Activated CD4-positive, alpha-beta memory T cell treated with anti-CD3 and anti-CD28 coated beads, Interleukin-2, amount 10 ng/mL, durations not matched to agents 7 days and 5 days (primary cell): ENCODE measurements at regions not wholly inside any gene's neighbourhood (a gene's known extent, or its start where the extent isn't known, plus 50 kb on each side); places are given as distances from the start of the nearest gene placed in this dataset.
"Not testable (repeated sequence)": the region's sequence is repeated elsewhere in the genome, so short reads cannot be mapped to it uniquely, and the experiment has no call there.

ENCODE experiments used
- CTCF ChIA-PET: fragments of 350-600 bp; sonication (Branson Sonifier 250); formaldehyde crosslinking; loops from one replicate; lab custom pipeline; 2021; ENCODE audit warnings: antibody characterized with exemption, inconsistent platforms; lab: Charles Lee
- POLR2A ChIA-PET: fragments of 350-600 bp; sonication (Branson Sonifier 250); formaldehyde crosslinking; loops from one replicate; lab custom pipeline; 2021; ENCODE audit warnings: antibody characterized with exemption; lab: Charles Lee
- DNase-seq: peaks from one replicate; pipeline ENCODE4 v3.0.0-alpha.2; 2020
- H3K27ac Mint-ChIP-seq: one replicate; pipeline ENCODE4 v1.8.0; 2021; ENCODE audit warnings: mild to moderate bottlenecking, mixed read lengths
- H3K27me3 Mint-ChIP-seq: one replicate; pipeline ENCODE4 v1.8.0; 2021; ENCODE audit warnings: mixed read lengths
- H3K36me3 Mint-ChIP-seq: one replicate; pipeline ENCODE4 v1.8.0; 2021; ENCODE audit warnings: low read depth, mixed read lengths
- H3K4me1 Mint-ChIP-seq: one replicate; pipeline ENCODE4 v1.8.0; 2021; ENCODE audit warnings: mixed read lengths
- H3K4me3 Mint-ChIP-seq: one replicate; pipeline ENCODE4 v1.8.0; 2021; ENCODE audit warnings: mild to moderate bottlenecking, mixed read lengths
- H3K9me3 Mint-ChIP-seq: one replicate; pipeline ENCODE4 v1.8.0; 2021; ENCODE audit warnings: mixed read lengths

DNA sequence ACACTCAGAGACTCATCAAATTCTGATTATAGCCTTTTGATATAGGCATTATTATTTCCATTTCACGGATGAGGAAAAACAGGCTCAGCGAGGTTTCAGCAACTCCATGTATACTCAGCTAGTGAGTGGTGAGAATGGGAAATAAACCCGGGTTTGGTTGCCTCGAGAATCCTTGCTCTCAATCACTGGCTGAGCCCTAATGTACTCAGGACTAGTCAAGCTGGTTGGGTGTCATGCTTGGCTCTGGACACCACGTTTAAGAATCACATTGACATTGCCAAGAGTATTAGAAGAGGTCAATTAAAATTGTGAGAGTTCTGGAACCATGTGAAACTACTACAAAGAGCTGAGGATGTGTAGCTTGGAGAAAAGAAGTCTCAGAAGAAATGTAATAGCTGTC, 444.5 kb downstream of the MFSD1 start:
- CTCF ChIA-PET: interaction anchor here (0.7 to 1.4 kb wide), 2 partner anchors 13 to 14 kb away, joined by 3 to 5 read pairs; no protein-coding TSS in a partner anchor
- POLR2A ChIA-PET: no interaction called here
- Mint-ChIP-seq H3K4me3 (no peak overlapping the region), H3K36me3 (no peaks in the 10 kb centered on the region), H3K27ac (no peak overlapping the region), H3K4me1 (no peaks in the 10 kb centered on the region), H3K9me3 (peaks cover 2% of the 10 kb centered on the region), H3K27me3 (no peaks in the 10 kb centered on the region)
- no peak for DNase-seq

DNA sequence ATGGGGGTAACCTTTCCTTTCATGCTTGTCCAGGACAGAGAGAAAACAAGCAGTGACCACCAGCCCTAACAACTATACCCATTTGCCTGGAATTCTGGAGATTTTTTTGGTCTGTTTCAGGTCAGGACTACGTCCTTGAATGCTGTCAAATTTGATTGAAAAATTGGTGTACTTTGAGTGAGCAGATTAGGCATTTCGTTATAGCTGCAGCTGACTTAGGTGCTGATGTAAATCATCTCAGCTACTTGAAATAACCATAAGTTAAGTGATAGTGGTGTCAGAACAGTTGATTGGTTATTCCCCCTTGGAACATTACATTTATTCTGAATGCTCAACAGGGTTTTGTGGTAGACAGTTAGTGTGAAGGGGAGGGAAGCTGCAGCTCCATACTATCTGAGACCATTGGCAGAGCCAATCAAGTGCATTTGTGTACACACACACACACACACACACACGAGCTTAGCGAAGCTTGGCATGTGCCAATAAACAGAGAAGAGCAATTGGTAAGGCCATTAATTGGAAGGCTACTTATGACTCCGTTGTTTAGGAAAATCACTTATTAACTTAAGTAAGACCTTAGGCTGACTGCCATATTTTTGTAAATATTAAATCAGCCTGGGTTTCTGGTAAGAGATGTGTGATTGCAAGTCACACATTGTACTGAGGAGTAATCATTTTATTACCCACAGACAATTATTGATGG, 447.8 kb downstream of the MFSD1 start:
- peaks cover 1% of the 10 kb centered on the region for H3K27me3 Mint-ChIP-seq
- ChIA-PET POLR2A (no interaction called here), CTCF (no interaction called here)
- no peak overlapping the region for H3K27ac Mint-ChIP-seq
- no peak overlapping the region for H3K4me3 Mint-ChIP-seq
- H3K4me1 Mint-ChIP-seq: no peaks in the 10 kb centered on the region
- peaks cover 9% of the 10 kb centered on the region for H3K9me3 Mint-ChIP-seq
- H3K36me3 Mint-ChIP-seq: no peaks in the 10 kb centered on the region
- DNase-seq: no peak

DNA sequence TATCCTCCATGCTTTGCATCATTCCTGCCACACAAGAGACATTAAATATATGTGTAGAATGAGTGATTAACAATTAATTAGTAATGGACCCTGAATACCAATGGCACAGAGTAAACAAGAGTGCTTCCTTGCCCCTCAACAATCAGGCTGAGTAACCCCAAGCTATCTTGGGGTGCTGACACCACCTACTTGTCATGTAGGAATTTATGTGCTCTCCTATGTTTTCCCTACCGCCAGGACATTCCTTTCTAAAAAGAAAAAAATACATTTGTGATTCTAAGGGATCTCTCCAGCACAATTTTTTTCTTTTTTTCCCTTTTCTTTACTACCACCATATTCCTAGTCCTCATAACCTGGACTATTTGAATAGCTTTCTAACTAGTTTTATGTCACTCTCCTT, 449.1 kb downstream of the MFSD1 start:
- CTCF ChIA-PET: interaction anchor here (0.6 to 2.0 kb wide), 2 partner anchors 405 to 406 kb away, joined by 3 to 5 read pairs; no protein-coding TSS in a partner anchor
- no peak overlapping the region for H3K27ac Mint-ChIP-seq
- no peaks in the 10 kb centered on the region for H3K4me1 Mint-ChIP-seq
- no peak overlapping the region for H3K4me3 Mint-ChIP-seq
- no peak for DNase-seq
- H3K36me3 Mint-ChIP-seq: no peaks in the 10 kb centered on the region
- H3K27me3 Mint-ChIP-seq: peaks cover 5% of the 10 kb centered on the region
- POLR2A ChIA-PET: no interaction called here
- H3K9me3 Mint-ChIP-seq: peaks cover 9% of the 10 kb centered on the region

DNA sequence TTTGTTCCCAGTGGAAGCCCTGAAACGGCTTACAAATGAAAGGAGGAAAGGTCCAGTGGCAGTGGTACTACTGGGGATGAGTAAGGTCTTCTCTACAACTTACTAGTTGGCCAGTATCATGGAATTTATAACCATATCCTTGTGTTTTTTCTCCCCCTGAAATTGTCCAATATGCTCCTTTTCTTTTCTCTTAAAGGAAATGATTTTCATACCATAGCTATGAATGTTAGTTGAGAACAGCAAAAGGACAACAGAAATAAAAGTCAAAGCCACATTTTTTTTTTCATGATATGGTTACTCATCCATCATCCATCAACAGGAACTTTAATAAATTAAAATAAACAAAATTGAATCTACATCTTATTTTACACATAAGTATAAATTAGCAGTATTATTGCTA, 450.4 kb downstream of the MFSD1 start:
- Mint-ChIP-seq H3K9me3 (peaks cover 9% of the 10 kb centered on the region), H3K27ac (no peak overlapping the region)

DNA sequence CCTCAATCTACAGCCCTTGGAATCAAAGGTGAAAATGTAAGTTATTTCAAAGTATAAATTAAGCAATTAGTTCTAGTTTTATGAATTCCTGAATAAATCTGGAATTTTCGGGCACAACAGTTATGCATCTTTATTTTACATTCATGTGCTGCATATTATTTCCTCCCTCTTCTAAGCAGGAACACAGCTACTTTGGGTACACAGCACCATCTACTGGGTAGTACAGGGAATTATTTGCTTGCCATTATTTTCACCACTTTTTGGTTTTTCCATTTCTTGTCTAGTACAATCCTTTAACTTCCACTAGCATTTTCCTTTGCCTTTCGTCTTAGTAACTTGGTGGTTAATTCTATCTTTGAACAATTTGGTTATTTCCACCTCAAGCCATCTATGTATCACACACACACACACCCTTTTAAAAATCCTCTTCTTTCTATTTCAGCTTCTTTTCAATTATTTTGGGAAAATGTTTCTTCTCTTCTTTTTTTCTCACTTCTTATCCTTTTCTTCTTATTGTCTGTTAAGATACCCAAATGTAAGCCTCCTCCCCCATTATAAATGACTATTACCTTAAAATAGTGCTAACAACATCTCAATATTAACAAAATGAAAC, 451.0 kb downstream of the MFSD1 start:
- no peaks in the 10 kb centered on the region for H3K36me3 Mint-ChIP-seq
- no peak for DNase-seq
- H3K27ac Mint-ChIP-seq: no peak overlapping the region
- no peaks in the 10 kb centered on the region for H3K4me1 Mint-ChIP-seq
- H3K9me3 Mint-ChIP-seq: peaks cover 9% of the 10 kb centered on the region
- POLR2A ChIA-PET: no interaction called here
- H3K4me3 Mint-ChIP-seq: no peak overlapping the region
- CTCF ChIA-PET: interaction anchor here (2.0 kb wide), 1 partner anchor 407 kb away, joined by 5 read pairs; no protein-coding TSS in a partner anchor
- H3K27me3 Mint-ChIP-seq: peaks cover 9% of the 10 kb centered on the region

More for the DNA sequence above, 450.4 kb downstream of the MFSD1 start:
- H3K36me3 Mint-ChIP-seq: no peaks in the 10 kb centered on the region
- DNase-seq: no peak
- CTCF ChIA-PET: interaction anchor here (2.0 kb wide), 1 partner anchor 406 kb away, joined by 5 read pairs; no protein-coding TSS in a partner anchor
- POLR2A ChIA-PET: no interaction called here
- peaks cover 8% of the 10 kb centered on the region for H3K27me3 Mint-ChIP-seq
- H3K4me3 Mint-ChIP-seq: no peak overlapping the region
- H3K4me1 Mint-ChIP-seq: no peaks in the 10 kb centered on the region

DNA sequence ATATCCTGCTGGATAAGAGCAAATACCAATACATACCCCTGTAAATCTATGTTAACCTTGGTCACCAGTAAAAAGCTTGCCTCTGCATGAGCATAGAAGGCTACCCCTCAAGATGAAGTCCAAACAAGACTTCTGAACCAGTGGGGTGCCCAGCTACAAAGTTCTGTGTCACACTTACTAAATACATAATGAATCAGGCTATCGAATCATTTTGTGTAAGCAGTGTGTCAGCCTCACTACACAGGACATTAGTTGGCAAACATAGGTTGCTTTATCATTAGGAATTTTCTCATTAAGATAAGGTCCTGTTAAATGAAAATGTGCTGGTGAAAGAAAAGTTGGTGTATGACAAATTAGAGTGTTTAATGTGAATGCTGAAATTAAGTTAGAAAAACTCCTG, 452.0 kb downstream of the MFSD1 start:
- ChIA-PET CTCF (no interaction called here), POLR2A (no interaction called here)
- no peak overlapping the region for H3K27ac Mint-ChIP-seq

DNA sequence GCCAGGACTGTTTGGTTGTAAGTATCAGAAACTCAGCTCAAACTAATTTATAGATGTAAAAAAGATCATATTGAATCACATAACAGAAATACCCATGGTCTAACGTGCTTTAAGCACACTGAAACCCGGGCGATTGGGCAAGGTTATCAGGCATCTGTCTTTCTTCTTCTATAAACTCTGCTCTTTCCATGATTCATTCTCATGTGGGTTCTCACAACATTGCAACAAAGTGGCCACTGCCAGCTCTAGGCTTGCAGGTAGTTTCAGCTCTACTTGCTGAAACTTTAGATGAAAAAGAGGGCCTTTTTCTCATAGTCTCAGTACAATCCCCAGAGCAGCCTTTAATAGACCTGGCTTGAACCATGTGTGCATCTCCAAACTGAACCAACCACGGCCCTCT, 456.1 kb downstream of the MFSD1 start:
- Mint-ChIP-seq H3K27ac (no peak overlapping the region), H3K4me1 (no peaks in the 10 kb centered on the region), H3K9me3 (peaks cover 3% of the 10 kb centered on the region), H3K36me3 (no peaks in the 10 kb centered on the region), H3K27me3 (peaks cover 12% of the 10 kb centered on the region), H3K4me3 (no peak overlapping the region)
- ChIA-PET POLR2A (no interaction called here), CTCF (interaction anchor here (1.4 to 2.1 kb wide), 2 partner anchors 10 to 531 kb away, joined by 3 to 8 read pairs; no protein-coding TSS in a partner anchor)
- no peak for DNase-seq

More for the DNA sequence above, 452.0 kb downstream of the MFSD1 start:
- Mint-ChIP-seq H3K9me3 (peaks cover 9% of the 10 kb centered on the region), H3K4me1 (no peaks in the 10 kb centered on the region), H3K36me3 (no peaks in the 10 kb centered on the region), H3K27me3 (peaks cover 11% of the 10 kb centered on the region), H3K4me3 (no peak overlapping the region)
- DNase-seq: no peak

DNA sequence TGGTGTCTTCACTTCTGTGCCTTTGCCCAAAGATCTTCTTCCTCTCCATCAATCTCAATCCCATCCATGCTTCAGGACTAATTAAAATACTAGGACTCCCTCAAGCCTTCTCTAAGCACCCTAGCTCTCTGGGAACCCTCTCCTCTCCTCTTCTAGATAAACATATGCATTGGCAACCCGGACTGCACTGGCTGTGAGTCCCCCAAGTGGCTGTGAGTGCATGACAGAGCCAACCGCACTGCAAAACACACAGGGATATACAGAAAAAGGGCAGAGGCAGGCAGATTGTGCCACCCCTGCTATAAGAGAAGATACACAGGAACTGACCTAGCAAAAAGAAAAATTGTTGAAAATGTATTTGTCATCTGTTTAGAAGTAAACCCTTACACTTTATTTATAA, 457.1 kb downstream of the MFSD1 start:
- H3K4me3 Mint-ChIP-seq: no peak overlapping the region
- no peak for DNase-seq
- H3K27me3 Mint-ChIP-seq: peaks cover 10% of the 10 kb centered on the region
- POLR2A ChIA-PET: no interaction called here
- CTCF ChIA-PET: interaction anchor here (0.8 to 2.5 kb wide), 5 partner anchors 11 to 547 kb away, joined by 3 to 28 read pairs (median 4); no protein-coding TSS in a partner anchor
- no peak overlapping the region for H3K27ac Mint-ChIP-seq
- no peaks in the 10 kb centered on the region for H3K36me3 Mint-ChIP-seq
- H3K9me3 Mint-ChIP-seq: no peaks in the 10 kb centered on the region
- no peaks in the 10 kb centered on the region for H3K4me1 Mint-ChIP-seq

DNA sequence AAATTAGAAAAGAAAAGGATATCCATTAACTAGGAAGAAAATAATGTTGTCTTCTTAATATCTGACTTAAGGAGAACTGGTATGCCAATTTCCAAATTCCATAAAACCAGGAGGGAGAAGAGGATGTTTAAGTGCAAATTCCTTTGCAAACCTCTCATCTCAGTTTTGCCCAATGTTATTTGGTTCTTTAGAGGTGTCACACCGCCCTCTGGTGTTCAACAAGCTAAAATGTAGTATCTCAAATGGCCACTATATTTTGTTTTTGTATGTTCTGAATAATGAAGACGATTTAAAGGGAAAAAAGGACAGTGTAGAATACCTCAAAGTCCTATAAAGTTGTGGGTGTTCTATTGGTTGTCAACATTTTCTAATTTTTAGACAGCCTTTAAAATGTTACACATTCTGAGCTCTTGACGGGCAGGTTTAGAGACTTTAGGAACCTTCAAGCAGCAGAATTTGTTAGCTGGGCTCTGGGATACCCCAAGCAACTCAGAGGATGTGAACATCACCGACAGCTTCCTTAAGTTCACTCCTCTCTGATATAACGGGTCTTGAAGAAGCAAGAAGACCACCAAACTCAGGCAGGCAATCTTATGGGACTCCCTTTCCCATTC, 458.3 kb downstream of the MFSD1 start:
- no peaks in the 10 kb centered on the region for H3K36me3 Mint-ChIP-seq
- DNase-seq: peak; percentile 24
- no peaks in the 10 kb centered on the region for H3K9me3 Mint-ChIP-seq
- CTCF ChIA-PET: interaction anchor here (0.6 to 2.5 kb wide), 10 partner anchors 12 to 545 kb away, joined by 3 to 28 read pairs (median 6); no protein-coding TSS in a partner anchor
- POLR2A ChIA-PET: interaction anchor here (1.3 kb wide), 1 partner anchor 458 kb away, joined by 6 read pairs; the partner anchor contains the start of gene MFSD1
- no peaks in the 10 kb centered on the region for H3K4me1 Mint-ChIP-seq
- H3K27ac Mint-ChIP-seq: no peak overlapping the region
- H3K4me3 Mint-ChIP-seq: no peak overlapping the region
- peaks cover 10% of the 10 kb centered on the region for H3K27me3 Mint-ChIP-seq

DNA sequence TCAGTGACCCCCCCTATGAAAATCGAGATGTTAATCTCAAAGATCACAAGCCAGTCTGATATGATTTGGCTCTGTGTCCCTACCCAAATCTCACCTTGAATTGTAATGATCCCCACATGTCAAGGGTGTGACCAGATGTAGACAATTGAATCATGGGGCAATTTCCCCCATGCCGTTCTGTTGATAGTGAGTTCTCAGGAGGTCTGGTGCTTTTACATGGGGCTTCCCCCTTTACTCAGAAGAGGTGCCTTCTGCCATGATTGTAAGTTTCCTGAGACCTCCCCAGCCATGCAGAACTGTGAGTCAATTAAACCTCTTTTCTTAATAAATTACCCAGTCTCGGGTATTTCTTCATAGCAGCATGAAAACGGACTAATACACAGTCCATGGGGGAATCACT, 459.5 kb downstream of the MFSD1 start:
- H3K36me3 Mint-ChIP-seq, H3K4me1 Mint-ChIP-seq, POLR2A ChIA-PET, H3K9me3 Mint-ChIP-seq, H3K4me3 Mint-ChIP-seq, DNase-seq, H3K27me3 Mint-ChIP-seq, H3K27ac Mint-ChIP-seq: not testable (repeated sequence)
- CTCF ChIA-PET: interaction anchor here (1.6 to 1.9 kb wide), 2 partner anchors 13 to 415 kb away, joined by 3 to 7 read pairs; no protein-coding TSS in a partner anchor

DNA sequence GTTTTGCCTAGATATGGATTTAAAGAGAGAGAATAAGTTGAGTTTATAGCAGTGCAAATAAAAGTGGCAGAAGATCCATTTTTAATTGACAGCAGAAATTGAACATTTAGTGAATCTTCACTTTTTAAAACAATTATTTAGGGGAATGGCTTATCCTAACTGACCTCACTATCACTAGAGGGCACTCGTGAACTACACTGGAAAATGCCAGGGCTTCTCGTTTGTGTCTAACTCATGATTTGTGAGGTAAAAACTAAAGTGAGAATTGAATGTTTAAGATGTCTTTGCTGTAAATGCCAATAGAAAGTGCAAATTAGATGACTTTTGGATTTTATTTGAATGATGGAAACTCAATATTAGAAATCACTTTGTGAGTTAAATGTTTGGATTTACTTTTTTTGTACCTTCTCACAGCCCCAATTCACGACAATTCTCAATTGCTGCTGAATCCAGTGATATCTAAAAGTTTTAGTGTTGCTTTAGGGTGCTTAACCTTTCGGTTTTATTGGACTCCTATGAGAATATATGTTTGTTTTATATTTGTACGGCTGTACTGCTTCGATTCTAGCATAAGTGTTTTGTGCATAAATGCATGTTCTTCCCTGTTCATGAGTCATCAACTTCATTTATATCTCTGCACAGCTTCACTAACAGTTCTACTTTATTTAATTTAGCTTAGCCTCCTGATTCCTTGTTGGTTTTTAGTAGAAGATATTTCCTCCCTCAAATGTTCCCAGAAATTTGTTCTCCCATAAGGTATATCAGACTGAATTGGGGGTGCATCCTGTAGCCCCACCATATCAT, 462.1 kb downstream of the MFSD1 start:
- no peak overlapping the region for H3K27ac Mint-ChIP-seq
- ChIA-PET POLR2A (no interaction called here), CTCF (interaction anchor here (1.0 to 2.6 kb wide), 2 partner anchors 541 to 601 kb away, joined by 3 to 18 read pairs; no protein-coding TSS in a partner anchor)
- H3K4me3 Mint-ChIP-seq: no peak overlapping the region
- H3K27me3 Mint-ChIP-seq: no peaks in the 10 kb centered on the region
- DNase-seq: no peak
- no peaks in the 10 kb centered on the region for H3K36me3 Mint-ChIP-seq
- H3K9me3 Mint-ChIP-seq: no peaks in the 10 kb centered on the region
- peaks cover 2% of the 10 kb centered on the region for H3K4me1 Mint-ChIP-seq

DNA sequence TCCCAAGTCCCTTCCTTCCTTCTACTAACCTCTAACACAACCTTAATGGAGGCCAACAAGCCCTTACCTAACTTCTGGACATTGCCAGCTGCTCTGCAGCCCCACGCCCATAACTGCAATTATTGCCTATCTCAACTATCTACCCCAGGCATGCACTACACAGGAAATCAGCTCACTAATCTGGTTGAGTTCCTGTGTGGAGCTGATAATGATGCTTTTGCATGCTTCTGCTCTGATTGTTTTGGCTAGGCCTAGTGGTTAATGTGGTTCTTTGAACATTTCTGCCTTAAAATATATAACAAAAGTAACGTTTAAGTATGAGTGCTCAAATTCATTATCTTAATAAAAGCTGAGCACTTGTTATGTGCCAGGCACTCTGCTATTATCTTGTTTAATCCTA, 463.9 kb downstream of the MFSD1 start:
- no peak for DNase-seq
- Mint-ChIP-seq H3K36me3 (no peaks in the 10 kb centered on the region), H3K4me1 (peaks cover 2% of the 10 kb centered on the region), H3K27me3 (no peaks in the 10 kb centered on the region), H3K4me3 (no peak overlapping the region), H3K27ac (no peak overlapping the region), H3K9me3 (no peaks in the 10 kb centered on the region)
- ChIA-PET POLR2A (no interaction called here), CTCF (interaction anchor here (1.4 to 2.6 kb wide), 2 partner anchors 9 to 540 kb away, joined by 6 to 18 read pairs; no protein-coding TSS in a partner anchor)
